ENCODE measurements at regions not wholly inside any gene's neighbourhood (a gene's known extent, or its start where the extent isn't known, plus 50 kb on each side); places are given as distances from the start of the nearest gene placed in this dataset.

GRCh38 chr7:117955046-117955445, 81.8 kb upstream of the CTTNBP2 start:
- TF ChIP-seq TCF3 (IDR thresholded peaks at IDR 0.05; ENCODE audit: borderline replicate concordance, insufficient read depth, low read depth, low read length) (no peak), SIX5 (IDR thresholded peaks at IDR 0.05; ENCODE audit: low read depth, low read length, severe bottlenecking) (no peak), RFX5 (IDR thresholded peaks at IDR 0.05; ENCODE audit: low read depth, low read length) (no peak), MTA2 (IDR thresholded peaks at IDR 0.05; ENCODE audit: low read depth) (no peak), HDGF (IDR thresholded peaks at IDR 0.05) (no peak), SREBF1 (IDR thresholded peaks at IDR 0.05; ENCODE audit: low read length) (no peak), SMARCA5 (IDR thresholded peaks at IDR 0.05) (no peak), JUNB (IDR thresholded peaks at IDR 0.05) (no peak), POLR2AphosphoS2 (IDR thresholded peaks at IDR 0.05; ENCODE audit: low read depth, low read length) (no peak), ZNF207 (IDR thresholded peaks at IDR 0.05; ENCODE audit: borderline replicate concordance) (no peak)
- TF ChIP-seq, protein P1, sequence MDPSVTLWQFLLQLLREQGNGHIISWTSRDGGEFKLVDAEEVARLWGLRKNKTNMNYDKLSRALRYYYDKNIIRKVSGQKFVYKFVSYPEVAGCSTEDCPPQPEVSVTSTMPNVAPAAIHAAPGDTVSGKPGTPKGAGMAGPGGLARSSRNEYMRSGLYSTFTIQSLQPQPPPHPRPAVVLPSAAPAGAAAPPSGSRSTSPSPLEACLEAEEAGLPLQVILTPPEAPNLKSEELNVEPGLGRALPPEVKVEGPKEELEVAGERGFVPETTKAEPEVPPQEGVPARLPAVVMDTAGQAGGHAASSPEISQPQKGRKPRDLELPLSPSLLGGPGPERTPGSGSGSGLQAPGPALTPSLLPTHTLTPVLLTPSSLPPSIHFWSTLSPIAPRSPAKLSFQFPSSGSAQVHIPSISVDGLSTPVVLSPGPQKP (IDR thresholded peaks at IDR 0.05; ENCODE audit: low read depth, low read length) = no peak
- TF ChIP-seq, protein P2, sequence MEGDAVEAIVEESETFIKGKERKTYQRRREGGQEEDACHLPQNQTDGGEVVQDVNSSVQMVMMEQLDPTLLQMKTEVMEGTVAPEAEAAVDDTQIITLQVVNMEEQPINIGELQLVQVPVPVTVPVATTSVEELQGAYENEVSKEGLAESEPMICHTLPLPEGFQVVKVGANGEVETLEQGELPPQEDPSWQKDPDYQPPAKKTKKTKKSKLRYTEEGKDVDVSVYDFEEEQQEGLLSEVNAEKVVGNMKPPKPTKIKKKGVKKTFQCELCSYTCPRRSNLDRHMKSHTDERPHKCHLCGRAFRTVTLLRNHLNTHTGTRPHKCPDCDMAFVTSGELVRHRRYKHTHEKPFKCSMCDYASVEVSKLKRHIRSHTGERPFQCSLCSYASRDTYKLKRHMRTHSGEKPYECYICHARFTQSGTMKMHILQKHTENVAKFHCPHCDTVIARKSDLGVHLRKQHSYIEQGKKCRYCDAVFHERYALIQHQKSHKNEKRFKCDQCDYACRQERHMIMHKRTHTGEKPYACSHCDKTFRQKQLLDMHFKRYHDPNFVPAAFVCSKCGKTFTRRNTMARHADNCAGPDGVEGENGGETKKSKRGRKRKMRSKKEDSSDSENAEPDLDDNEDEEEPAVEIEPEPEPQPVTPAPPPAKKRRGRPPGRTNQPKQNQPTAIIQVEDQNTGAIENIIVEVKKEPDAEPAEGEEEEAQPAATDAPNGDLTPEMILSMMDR (IDR thresholded peaks at IDR 0.05 in 2 of 3, conservative IDR thresholded peaks at IDR 0.05 in 1 of 3; ENCODE audit: control insufficient read depth in 2 of 3, extremely low read depth in 1 of 3, insufficient read depth in 1 of 3, low read depth in 3 of 3, low read length in 3 of 3) = no peak
- TF ChIP-seq, protein P3, sequence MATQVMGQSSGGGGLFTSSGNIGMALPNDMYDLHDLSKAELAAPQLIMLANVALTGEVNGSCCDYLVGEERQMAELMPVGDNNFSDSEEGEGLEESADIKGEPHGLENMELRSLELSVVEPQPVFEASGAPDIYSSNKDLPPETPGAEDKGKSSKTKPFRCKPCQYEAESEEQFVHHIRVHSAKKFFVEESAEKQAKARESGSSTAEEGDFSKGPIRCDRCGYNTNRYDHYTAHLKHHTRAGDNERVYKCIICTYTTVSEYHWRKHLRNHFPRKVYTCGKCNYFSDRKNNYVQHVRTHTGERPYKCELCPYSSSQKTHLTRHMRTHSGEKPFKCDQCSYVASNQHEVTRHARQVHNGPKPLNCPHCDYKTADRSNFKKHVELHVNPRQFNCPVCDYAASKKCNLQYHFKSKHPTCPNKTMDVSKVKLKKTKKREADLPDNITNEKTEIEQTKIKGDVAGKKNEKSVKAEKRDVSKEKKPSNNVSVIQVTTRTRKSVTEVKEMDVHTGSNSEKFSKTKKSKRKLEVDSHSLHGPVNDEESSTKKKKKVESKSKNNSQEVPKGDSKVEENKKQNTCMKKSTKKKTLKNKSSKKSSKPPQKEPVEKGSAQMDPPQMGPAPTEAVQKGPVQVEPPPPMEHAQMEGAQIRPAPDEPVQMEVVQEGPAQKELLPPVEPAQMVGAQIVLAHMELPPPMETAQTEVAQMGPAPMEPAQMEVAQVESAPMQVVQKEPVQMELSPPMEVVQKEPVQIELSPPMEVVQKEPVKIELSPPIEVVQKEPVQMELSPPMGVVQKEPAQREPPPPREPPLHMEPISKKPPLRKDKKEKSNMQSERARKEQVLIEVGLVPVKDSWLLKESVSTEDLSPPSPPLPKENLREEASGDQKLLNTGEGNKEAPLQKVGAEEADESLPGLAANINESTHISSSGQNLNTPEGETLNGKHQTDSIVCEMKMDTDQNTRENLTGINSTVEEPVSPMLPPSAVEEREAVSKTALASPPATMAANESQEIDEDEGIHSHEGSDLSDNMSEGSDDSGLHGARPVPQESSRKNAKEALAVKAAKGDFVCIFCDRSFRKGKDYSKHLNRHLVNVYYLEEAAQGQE (IDR thresholded peaks at IDR 0.05; ENCODE audit: low read depth, low read length) = no peak
- TF ChIP-seq, protein P4, sequence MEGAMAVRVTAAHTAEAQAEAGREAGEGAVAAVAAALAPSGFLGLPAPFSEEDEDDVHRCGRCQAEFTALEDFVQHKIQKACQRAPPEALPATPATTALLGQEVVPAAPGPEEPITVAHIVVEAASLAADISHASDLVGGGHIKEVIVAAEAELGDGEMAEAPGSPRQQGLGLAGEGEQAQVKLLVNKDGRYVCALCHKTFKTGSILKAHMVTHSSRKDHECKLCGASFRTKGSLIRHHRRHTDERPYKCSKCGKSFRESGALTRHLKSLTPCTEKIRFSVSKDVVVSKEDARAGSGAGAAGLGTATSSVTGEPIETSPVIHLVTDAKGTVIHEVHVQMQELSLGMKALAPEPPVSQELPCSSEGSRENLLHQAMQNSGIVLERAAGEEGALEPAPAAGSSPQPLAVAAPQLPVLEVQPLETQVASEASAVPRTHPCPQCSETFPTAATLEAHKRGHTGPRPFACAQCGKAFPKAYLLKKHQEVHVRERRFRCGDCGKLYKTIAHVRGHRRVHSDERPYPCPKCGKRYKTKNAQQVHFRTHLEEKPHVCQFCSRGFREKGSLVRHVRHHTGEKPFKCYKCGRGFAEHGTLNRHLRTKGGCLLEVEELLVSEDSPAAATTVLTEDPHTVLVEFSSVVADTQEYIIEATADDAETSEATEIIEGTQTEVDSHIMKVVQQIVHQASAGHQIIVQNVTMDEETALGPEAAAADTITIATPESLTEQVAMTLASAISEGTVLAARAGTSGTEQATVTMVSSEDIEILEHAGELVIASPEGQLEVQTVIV (IDR thresholded peaks at IDR 0.05; ENCODE audit: borderline replicate concordance, partially characterized antibody) = no peak
